ENCODE measurements at regions not wholly inside any gene's neighbourhood (a gene's known extent, or its start where the extent isn't known, plus 50 kb on each side); places are given as distances from the start of the nearest gene placed in this dataset.

DNA sequence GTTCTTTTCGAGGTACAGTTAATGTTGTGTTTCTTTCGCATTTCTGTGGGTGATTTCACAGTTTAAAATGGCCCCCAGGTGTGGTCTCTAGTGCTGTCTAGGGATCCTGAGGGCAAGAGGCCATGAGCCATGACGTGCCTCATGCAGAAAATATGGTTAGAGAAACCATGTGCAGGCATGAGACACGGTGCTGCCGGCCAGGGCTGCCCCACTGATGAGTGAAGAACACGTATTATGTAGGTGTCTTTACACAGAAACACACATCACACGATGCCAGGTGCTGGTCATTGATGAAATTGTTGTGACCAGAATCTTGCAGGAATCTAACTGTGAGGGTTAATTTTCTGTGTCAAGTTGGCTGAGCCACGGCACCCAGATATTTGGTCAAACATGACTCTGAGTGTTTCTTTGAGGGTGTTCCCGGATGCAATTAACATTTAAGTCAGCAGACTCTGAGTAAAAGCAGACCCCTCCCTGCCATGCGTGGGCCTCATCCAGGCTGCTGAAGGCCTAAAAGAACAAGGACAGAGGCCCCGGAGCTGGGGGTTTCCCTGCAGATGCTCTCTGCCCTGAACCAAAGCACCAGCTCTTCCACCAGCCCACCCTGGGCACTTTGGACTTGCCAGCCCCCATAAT lies 463.0 kb upstream of the MYT1L start:
- no peak for ATAC-seq
- no peaks in the 10 kb centered on the region for H3K4me1 ChIP-seq
- H3K27me3 ChIP-seq = no peaks in the 10 kb centered on the region
- no peaks in the 10 kb centered on the region for H3K36me3 ChIP-seq
- TF ChIP-seq, protein P1, sequence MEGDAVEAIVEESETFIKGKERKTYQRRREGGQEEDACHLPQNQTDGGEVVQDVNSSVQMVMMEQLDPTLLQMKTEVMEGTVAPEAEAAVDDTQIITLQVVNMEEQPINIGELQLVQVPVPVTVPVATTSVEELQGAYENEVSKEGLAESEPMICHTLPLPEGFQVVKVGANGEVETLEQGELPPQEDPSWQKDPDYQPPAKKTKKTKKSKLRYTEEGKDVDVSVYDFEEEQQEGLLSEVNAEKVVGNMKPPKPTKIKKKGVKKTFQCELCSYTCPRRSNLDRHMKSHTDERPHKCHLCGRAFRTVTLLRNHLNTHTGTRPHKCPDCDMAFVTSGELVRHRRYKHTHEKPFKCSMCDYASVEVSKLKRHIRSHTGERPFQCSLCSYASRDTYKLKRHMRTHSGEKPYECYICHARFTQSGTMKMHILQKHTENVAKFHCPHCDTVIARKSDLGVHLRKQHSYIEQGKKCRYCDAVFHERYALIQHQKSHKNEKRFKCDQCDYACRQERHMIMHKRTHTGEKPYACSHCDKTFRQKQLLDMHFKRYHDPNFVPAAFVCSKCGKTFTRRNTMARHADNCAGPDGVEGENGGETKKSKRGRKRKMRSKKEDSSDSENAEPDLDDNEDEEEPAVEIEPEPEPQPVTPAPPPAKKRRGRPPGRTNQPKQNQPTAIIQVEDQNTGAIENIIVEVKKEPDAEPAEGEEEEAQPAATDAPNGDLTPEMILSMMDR (IDR thresholded peaks at IDR 0.05) = no peak
- no peaks in the 10 kb centered on the region for H3K9me3 ChIP-seq
- no peak overlapping the region for H3K4me3 ChIP-seq
- H3K27ac ChIP-seq = no peak overlapping the region
- intact Hi-C loops (cut with DNase I) = no loop called here
- no peak for DNase-seq

DNA sequence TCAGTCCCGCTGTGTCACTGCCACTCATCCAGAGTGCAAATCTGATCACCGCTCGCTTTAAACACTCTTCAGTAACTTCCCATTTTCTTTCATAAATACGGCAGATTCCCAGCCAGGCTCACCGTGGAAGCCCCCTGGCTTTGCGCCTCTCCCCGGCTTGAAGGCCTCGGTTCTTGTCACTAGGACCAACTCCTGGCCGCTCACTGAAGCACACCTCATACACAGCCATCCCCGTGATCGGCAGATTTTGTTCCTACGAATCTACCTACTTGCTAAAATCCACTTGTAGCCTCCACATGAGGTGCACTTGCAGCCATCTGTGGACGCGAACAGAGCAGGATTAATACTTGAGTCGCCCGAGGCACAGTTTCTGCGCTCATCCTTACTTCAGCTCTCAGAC lies 462.4 kb upstream of the MYT1L start:
- DNase-seq = no peak
- H3K9me3 ChIP-seq = no peaks in the 10 kb centered on the region

DNA sequence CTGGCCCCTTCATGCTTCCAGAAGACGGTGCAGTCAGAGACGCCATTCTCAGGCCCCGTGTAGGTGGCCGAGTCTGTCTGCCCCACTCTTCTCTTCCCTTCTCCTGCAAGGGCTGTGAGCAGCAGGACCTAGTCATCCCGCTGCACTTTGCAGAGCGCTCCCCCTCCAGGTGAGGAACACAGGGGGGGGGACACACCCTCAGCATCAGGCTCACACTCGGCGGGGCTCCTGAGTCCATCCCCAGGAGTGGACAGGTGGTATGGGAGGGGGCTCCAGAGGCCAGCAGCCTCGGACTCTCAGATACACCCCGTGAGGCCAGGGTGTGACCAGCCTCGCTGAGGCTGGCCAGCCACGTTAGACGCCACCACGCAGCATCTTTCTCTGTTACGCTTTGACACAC lies 460.5 kb upstream of the MYT1L start:
- DNase-seq (no peak), ATAC-seq (no peak)
- H3K4me1 ChIP-seq = no peaks in the 10 kb centered on the region
- H3K36me3 ChIP-seq = no peaks in the 10 kb centered on the region
- no peak overlapping the region for H3K27ac ChIP-seq
- TF ChIP-seq, protein P1 (IDR thresholded peaks at IDR 0.05) = no peak
- no peaks in the 10 kb centered on the region for H3K9me3 ChIP-seq
- intact Hi-C loops (cut with DNase I) = no loop called here
- no peak overlapping the region for H3K4me3 ChIP-seq
- no peaks in the 10 kb centered on the region for H3K27me3 ChIP-seq

More for the DNA sequence above, 462.4 kb upstream of the MYT1L start:
- TF ChIP-seq, protein P1 (IDR thresholded peaks at IDR 0.05) = no peak
- Histone ChIP-seq H3K27ac (no peak overlapping the region), H3K4me3 (no peak overlapping the region), H3K27me3 (no peaks in the 10 kb centered on the region), H3K36me3 (no peaks in the 10 kb centered on the region), H3K4me1 (no peaks in the 10 kb centered on the region)
- ATAC-seq = no peak
- intact Hi-C loops (cut with DNase I) = no loop called here

DNA sequence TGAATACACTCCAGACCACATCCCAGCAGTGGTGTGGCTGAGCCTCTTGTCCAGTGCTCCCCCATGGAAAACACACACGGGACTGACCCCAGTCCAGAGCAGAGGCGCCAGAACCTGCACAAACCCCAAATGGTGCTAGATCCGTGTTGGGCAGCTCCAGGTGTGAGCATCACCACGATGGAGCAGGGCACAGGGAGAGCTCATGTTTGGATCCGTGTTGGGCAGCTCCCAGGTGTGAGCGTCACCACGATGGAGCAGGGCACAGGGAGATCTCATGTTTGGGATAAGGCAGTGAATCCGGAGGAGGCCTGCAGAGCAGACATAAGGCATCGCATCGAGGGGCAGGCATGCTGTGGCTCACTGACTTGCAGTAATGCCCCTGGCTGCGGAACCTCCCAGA lies 460.0 kb upstream of the MYT1L start:
- intact Hi-C loops (cut with DNase I) = no loop called here
- TF ChIP-seq, protein P1 (IDR thresholded peaks at IDR 0.05) = no peak
- no peaks in the 10 kb centered on the region for H3K4me1 ChIP-seq
- DNase-seq = no peak
- H3K27me3 ChIP-seq = no peaks in the 10 kb centered on the region
- no peaks in the 10 kb centered on the region for H3K36me3 ChIP-seq
- H3K9me3 ChIP-seq = no peaks in the 10 kb centered on the region
- ATAC-seq = no peak
- no peak overlapping the region for H3K27ac ChIP-seq
- no peak overlapping the region for H3K4me3 ChIP-seq

DNA sequence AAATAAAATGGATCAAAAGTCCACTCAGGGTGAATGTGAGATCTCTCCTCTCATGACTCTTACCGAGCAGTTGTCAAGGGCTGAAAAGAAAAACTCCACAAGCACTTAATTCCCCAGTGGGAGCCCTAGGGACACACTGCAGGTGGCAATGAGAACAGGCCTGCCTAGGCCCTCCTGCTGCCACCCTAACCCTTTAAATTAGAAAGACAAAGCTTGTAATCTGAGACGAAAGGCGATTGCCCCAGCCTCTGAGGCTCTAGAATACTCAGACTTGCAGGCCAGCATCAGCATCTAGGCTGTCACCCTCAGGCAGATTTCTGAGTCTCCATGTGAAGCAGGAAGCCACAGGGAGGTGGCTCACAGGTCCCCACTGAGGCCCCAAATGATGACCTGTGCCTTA lies 457.0 kb upstream of the MYT1L start:
- Histone ChIP-seq H3K27ac (no peak overlapping the region), H3K27me3 (no peaks in the 10 kb centered on the region), H3K9me3 (no peaks in the 10 kb centered on the region), H3K4me3 (no peak overlapping the region), H3K36me3 (no peaks in the 10 kb centered on the region), H3K4me1 (no peaks in the 10 kb centered on the region)
- TF ChIP-seq, protein P1 (IDR thresholded peaks at IDR 0.05) = no peak
- DNase-seq (no peak), ATAC-seq (no peak)
- intact Hi-C loops (cut with DNase I) = no loop called here

Data from upper lobe of right lung (tissue), 1 donor.